ENCODE measurements at regions not wholly inside any gene's neighbourhood (a gene's known extent, or its start where the extent isn't known, plus 50 kb on each side); places are given as distances from the start of the nearest gene placed in this dataset.
A peak's percentile ranks its signal among the peaks of the same experiment; 100 is the strongest.

GRCh38 chr10:29761916-29762315 lies 127.1 kb upstream of the SVIL start:
- no peaks in the 10 kb centered on the region for H3K79me1 ChIP-seq (ENCODE audit: insufficient read depth, low read depth, low read length, poor library complexity, severe bottlenecking)
- Mint-ChIP-seq H3K9me3 (no peaks in the 10 kb centered on the region), H3K4me1 (peaks cover 5 to 16% of the 10 kb centered on the region in 2 experiments), H3K36me3 (ENCODE audit: insufficient read depth in 1 of 3, low read depth in 3 of 3) (no peaks in the 10 kb centered on the region), H3K27ac (peak overlapping the region in 1 of 3 experiments; percentile 82; a peak in 2 of 7 replicates), H3K4me3 (no peak overlapping the region), H3K27me3 (ENCODE audit: low read depth) (no peaks in the 10 kb centered on the region; the same call in 1 of the 2 replicates)
- no peak overlapping the region for H2BK20ac ChIP-seq (ENCODE audit: low read depth, low read length, poor library complexity, severe bottlenecking)
- no peak overlapping the region for H2AFZ ChIP-seq (ENCODE audit: low read length)
- no peak overlapping the region for H3K14ac ChIP-seq (ENCODE audit: insufficient read depth, low read length)
- no peaks in the 10 kb centered on the region for H3K9me3 ChIP-seq (ENCODE audit: control insufficient read depth, low read depth, low read length)
- H3T11ph ChIP-seq (ENCODE audit: low read length), result no peak overlapping the region
- no peak overlapping the region for H2BK12ac ChIP-seq (ENCODE audit: insufficient read length, low read depth, low read length)
- TF ChIP-seq CTCF (conservative IDR thresholded peaks at IDR 0.05), result no peak
- no peak overlapping the region for H4K5ac ChIP-seq (ENCODE audit: insufficient read length, low read depth, low read length)
- no peak for DNase-seq
- H4K8ac ChIP-seq (replicated peaks; ENCODE audit: insufficient read length, low read depth, low read length), result no peak overlapping the region
- no peak overlapping the region for H2AK5ac ChIP-seq (ENCODE audit: insufficient read length, low read length)
- no peaks in the 10 kb centered on the region for H3K4me1 ChIP-seq (ENCODE audit: insufficient read depth, low read length)
- H3K79me2 ChIP-seq (ENCODE audit: insufficient read depth, low read length), result no peaks in the 10 kb centered on the region
- H3K23me2 ChIP-seq (ENCODE audit: insufficient read length, low read depth, low read length, poor library complexity, severe bottlenecking), result no peaks in the 10 kb centered on the region
- H3K56ac ChIP-seq (ENCODE audit: insufficient read length, low read depth, low read length), result no peak overlapping the region
- H3K27ac ChIP-seq (ENCODE audit: insufficient read length, low read depth, low read length), result no peak overlapping the region
- H4K91ac ChIP-seq (ENCODE audit: insufficient read length, low read depth, low read length), result no peak overlapping the region
- no peak overlapping the region for H2BK5ac ChIP-seq (ENCODE audit: insufficient read length, low read length)
- no peak overlapping the region for H3K4ac ChIP-seq (ENCODE audit: low read depth, low read length)
- no CpG with 5 or more reads among the region's 5 CpGs for WGBS (ENCODE audit: extremely low coverage, insufficient read length, low lambda C conversion rate)
- no peak overlapping the region for H3K18ac ChIP-seq (ENCODE audit: insufficient read length, low read depth, low read length)
- H4K20me1 ChIP-seq (ENCODE audit: control insufficient read depth, insufficient read depth, insufficient read length), result no peaks in the 10 kb centered on the region
- no peaks in the 10 kb centered on the region for H3K27me3 ChIP-seq (ENCODE audit: insufficient read depth, low read length)
- H2BK120ac ChIP-seq (ENCODE audit: low read depth, low read length, poor library complexity, severe bottlenecking), result no peak overlapping the region
- no peak overlapping the region for H2BK15ac ChIP-seq (ENCODE audit: low read depth, low read length)
- no peak overlapping the region for H3K4me2 ChIP-seq (ENCODE audit: insufficient read depth, insufficient read length, low read length)
- H3K9ac ChIP-seq (ENCODE audit: extremely low read depth, insufficient read length, low read length), result no peak overlapping the region
- no peak overlapping the region for H3K23ac ChIP-seq (ENCODE audit: insufficient read length, low read depth, low read length)
